GM12892 (cell line): ENCODE measurements at regions not wholly inside any gene's neighbourhood (a gene's known extent, or its start where the extent isn't known, plus 50 kb on each side); places are given as distances from the start of the nearest gene placed in this dataset.

ENCODE experiments used
- DNase-seq: peaks from one replicate; pipeline ENCODE4 v3.0.0; 2011; ENCODE audit not compliant: insufficient read length
- FAIRE-seq: peaks from 2 replicates; lab custom pipeline; 2011; peaks lifted over from hg19 to GRCh38; lab: Jason Lieb, UNC
- POLR2A ChIP-seq: IDR thresholded peaks from 2 replicates; pipeline ENCODE4 v1.6.1; 2011; ENCODE audit warnings: low read depth, low read length, control low read depth
- POLR2AphosphoS5 ChIP-seq: IDR thresholded peaks from 2 replicates; pipeline ENCODE4 v1.6.1; 2011; ENCODE audit warnings: low read depth, low read length, control low read depth
- TAF1 ChIP-seq: IDR thresholded peaks from 2 replicates; pipeline ENCODE4 v1.6.1; 2011; ENCODE audit warnings: low read depth, mild to moderate bottlenecking, control low read depth, low read length, borderline replicate concordance

DNA sequence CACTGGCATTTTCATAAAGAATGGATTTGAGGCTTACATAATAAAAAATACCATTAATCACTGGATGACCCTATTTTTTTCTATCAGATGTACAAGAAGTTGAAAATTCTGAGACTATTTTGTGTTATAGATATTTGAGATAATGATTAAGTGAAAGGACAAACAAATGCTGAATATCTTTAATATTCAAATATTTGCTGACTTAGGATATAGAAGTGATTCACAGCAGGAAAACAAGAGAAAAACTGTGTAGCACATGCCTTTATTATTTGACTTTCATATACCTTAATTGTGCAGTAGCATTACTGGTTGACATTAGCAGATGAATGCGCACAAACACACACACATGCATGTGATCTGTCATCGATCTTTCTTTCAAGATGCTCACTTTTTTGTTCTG, 766.5 kb downstream of the SATB2 start:
- DNase-seq (no peak), FAIRE-seq (no peak)
- TF ChIP-seq POLR2AphosphoS5 = no peak
- no peak for TF ChIP-seq POLR2A
- no peak for TF ChIP-seq TAF1

DNA sequence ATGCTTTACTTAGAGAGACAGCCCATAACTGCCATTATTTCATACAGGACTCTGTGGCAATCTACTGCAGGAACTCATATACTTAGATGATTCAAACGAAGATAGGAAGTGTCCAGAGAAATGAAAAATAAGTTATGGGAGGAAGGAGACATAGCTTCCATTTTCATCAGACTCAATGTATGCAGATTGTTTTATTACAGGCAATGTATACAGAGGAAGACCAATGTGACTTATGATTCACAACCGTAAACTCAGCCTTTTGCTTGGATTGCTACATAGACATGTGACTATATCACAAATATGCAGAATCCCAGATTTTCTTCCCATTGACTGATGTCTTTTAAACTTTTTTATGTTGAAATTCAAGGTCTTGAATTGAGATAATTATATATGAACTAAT, 793.4 kb downstream of the SATB2 start:
- FAIRE-seq = no peak
- TF ChIP-seq POLR2AphosphoS5 (no peak), TAF1 (no peak), POLR2A (no peak)
- no peak for DNase-seq

DNA sequence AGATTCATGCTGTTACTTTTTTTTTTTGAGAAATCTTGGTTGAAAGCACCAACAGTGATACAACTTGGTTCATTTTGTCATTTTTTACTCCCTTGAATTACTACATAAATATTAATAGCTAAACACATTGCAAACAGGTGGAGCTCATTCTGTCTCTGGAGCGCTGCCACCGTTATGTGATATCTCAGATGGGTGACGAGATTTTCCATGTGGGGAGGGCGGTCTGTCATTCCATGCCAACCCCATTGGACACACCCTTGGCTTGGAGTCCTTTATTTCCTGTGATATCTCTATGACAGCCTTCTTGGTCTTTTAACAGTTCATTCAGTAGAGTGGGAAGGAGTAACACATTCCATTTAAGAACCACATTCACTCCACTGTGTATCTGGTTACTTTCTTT, 794.8 kb downstream of the SATB2 start:
- no peak for FAIRE-seq
- no peak for TF ChIP-seq POLR2AphosphoS5
- no peak for TF ChIP-seq POLR2A
- no peak for TF ChIP-seq TAF1
- no peak for DNase-seq

DNA sequence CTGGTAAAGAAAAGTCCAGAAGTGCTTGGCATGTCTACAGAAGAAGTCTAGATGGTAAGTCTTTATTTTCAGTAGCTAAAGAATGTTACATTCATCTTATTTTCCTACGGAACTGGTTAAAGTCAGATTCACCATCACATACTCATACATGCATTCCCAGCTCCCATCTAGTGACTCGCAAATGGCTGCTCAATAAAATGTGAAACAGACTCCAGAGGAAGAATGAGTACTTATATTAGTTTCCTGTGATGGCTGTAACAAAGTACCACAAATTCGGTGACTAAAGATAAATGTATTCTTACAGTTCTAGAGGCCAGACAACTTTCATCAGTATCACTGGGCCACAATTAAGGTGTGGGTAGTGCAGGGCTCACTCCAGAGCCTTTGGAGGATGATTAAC, 797.2 kb downstream of the SATB2 start:
- no peak for FAIRE-seq
- TF ChIP-seq TAF1 (no peak), POLR2AphosphoS5 (no peak), POLR2A (no peak)
- no peak for DNase-seq

DNA sequence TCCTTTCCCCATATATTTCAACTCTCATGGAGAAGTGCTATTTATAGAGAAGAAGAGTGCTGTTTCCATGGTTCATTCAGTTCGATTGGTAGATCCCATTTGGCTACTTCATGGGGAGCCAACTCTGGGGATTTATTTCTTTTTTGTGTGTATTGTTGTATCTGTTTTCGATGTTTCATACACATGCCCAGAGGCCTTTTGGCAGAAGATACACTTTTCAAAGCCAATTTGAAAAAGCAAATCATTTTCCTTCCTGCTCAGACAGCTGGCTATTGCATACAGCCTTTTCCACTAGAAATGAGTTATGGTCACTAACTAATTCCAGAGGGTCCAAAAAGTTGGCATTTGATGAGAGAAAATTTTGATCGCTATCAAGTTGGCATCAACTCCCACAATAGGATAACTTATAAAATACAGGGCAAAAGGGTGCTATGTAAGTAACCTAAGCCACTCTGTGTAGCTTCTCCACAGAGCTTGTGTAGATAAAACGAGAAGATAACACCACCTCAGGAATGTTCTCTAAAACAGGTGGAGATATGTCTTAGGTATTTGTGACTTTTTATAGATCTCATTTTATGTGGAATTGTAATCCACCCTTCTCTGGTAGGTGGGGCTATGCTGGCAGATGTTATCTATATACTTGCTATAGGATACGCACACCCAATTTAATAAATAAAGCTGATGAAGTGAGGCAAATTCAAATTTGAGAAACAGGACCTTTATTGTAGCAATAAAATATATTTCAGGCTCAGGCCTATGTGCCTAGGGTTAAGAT, 798.5 kb downstream of the SATB2 start:
- no peak for DNase-seq
- no peak for TF ChIP-seq POLR2AphosphoS5
- TF ChIP-seq POLR2A = no peak
- no peak for TF ChIP-seq TAF1
- FAIRE-seq = no peak

DNA sequence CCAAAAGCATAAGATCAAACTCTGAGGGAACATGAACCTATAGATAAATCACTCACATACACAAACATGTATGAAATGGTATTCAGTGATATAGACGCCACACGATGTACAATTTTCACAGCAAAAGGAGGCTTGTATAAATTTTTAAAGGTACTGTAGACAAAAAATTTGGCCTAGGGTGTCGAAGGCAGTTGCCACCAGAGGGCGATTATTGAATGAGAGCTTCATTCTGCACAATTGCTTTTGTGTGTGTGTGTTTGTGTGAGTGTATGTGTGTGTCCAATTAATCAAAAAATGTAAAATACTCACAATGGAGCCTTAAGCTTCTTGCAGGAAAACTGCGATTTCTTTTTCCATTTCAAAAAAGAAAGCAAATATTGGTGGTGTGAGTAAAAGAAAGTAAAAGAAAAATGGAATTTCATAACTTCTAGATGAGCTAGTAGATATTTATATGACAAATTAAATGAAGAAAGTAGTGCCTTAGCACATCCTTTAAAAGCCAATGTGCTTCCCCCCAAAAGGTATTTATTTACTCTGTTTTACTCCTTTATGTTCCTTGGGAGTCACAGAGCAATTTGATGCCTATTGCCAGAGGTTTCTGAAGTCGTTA, 800.1 kb downstream of the SATB2 start:
- no peak for DNase-seq
- FAIRE-seq = no peak
- TF ChIP-seq TAF1 = no peak

DNA sequence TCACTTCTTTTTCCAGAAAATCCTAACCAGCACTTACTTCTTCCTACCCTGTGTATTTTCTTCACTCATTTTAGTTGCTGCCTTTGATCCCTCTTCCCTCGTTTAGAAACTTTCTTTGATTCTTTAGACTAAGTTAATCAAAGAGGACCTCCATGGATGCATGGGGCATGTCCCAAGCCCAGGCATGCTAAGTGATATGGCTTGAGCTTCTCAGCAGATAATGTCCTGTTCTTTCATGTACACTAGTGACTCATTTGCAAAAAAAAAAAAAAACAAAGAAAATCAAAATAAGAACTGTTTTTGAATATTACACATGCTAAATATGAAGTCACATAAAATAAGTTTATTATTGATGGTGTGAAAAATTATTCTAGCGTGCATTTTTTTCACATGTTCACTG, 800.9 kb downstream of the SATB2 start:
- no peak for DNase-seq
- TF ChIP-seq POLR2AphosphoS5 = no peak
- no peak for TF ChIP-seq POLR2A
- TF ChIP-seq TAF1 = no peak
- FAIRE-seq = no peak

DNA sequence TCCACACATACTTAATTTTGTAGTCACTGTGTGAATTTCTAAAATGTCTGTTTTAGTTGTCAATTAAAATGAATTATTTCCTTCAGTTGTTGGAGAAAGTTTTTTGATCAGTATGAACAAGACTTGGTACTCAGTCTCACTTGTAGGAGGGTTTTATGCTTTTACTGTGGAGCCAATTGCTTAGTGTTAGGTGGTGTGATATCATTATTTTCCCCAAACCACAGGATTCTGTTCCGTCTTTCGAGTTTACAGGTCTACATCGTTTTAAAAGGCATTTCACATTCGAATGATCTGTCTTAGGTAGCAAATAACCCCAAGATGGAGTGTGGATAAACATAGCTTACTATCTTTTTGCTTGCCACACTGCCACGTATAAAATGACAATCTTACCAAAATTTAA, 803.1 kb downstream of the SATB2 start:
- DNase-seq (no peak), FAIRE-seq (no peak)
- TF ChIP-seq TAF1 (no peak), POLR2AphosphoS5 (no peak), POLR2A (no peak)

DNA sequence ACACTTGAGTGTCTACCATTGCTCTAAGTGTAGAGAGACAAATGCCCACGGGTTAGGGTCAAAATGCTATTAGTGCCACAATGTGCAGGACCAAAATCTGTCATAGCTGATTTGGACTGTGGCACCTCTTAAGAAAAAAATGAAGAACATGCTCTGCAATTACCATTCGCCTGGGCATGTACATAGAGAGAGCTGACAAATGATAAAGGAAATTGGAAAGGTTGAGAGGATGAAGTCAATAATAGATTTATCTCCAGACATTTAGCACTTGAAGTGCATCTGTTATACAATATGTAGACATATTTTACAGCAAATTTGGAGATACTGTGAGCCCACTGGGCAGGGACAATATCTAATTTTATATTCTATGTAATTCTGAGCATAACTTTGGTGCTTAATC, 804.4 kb downstream of the SATB2 start:
- DNase-seq (no peak), FAIRE-seq (no peak)
- TF ChIP-seq TAF1 (no peak), POLR2AphosphoS5 (no peak)

DNA sequence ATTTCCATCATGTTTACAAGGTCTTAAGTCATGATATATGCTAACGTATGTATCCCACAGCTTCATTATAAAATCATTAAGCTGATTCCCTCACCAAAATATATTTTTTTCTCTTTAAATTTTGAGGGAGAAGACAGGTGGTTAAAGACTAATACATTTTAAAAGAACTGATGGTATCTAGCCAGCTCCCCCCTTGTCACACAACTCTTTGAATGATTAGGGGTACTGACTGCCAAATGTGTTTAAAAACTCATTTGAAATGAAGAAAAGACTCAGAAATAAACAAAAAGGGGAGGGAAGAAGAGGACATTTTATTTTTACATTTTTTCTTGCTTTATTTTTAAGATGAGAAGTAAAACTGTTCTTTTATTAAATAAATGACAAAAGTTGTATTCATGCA, 805.3 kb downstream of the SATB2 start:
- TF ChIP-seq POLR2A = no peak
- no peak for TF ChIP-seq TAF1
- TF ChIP-seq POLR2AphosphoS5 = no peak
- DNase-seq = no peak
- no peak for FAIRE-seq

DNA sequence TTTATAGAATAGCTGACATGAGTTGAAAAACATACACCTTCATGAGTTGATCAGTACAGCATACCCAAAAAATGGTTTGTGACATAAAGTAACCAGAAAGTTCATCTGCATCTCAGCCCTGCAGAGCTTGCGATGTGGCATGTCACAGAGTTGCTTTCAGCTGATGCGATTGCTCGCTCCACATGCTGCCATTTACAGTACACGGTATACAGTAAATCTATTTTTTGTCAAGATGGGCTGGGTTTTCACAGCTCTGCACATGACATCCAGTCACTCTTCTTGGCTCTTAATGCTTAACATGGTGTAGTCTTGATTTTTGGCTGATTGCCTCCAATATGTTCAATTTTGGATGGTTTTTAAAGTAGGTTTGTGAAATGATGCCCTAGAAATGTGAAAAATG, 811.9 kb downstream of the SATB2 start:
- no peak for TF ChIP-seq POLR2AphosphoS5
- no peak for TF ChIP-seq TAF1
- TF ChIP-seq POLR2A = no peak
- no peak for FAIRE-seq

DNA sequence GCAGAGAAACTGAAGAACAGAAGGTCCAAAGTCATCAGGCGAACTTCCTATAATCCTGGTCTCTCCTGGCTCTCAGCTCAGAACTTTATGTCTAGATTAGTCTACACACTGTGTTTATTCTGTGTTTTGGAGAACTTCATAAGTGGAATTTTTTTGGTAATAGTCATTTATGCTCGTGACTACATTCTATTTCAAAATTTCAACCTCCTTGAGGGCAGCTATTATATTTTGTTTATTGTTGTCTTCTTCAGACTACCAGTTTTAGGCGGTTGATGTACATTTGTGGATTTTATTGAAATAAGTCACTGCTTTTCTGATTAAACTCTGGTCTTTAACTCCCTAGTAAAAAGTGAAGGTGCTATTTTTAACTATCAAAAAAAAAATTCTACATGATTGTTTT, 816.6 kb downstream of the SATB2 start:
- DNase-seq = no peak
- TF ChIP-seq POLR2A = no peak
- no peak for TF ChIP-seq TAF1
- no peak for TF ChIP-seq POLR2AphosphoS5
- no peak for FAIRE-seq

More for the DNA sequence above, 811.9 kb downstream of the SATB2 start:
- no peak for DNase-seq
